GM23248 (cell line): ENCODE measurements at regions not wholly inside any gene's neighbourhood (a gene's known extent, or its start where the extent isn't known, plus 50 kb on each side); places are given as distances from the start of the nearest gene placed in this dataset.

Experiments used
- EZH2 ChIP-seq: fragments of 200-600 bp; sonication (generic); IDR thresholded peaks from 2 replicates; pipeline ENCODE4 v1.6.1; 2018; ENCODE audit warnings: antibody characterized with exemption, mild to moderate bottlenecking; ENCODE audit not compliant: insufficient read depth, poor library complexity, severe bottlenecking
- EZH2phosphoT487 ChIP-seq: fragments of 200-600 bp; sonication (generic); IDR thresholded peaks from 2 replicates; pipeline ENCODE4 v1.6.1; 2018; ENCODE audit warnings: antibody characterized with exemption, moderate library complexity, mild to moderate bottlenecking, low read depth; ENCODE audit not compliant: insufficient read depth

DNA sequence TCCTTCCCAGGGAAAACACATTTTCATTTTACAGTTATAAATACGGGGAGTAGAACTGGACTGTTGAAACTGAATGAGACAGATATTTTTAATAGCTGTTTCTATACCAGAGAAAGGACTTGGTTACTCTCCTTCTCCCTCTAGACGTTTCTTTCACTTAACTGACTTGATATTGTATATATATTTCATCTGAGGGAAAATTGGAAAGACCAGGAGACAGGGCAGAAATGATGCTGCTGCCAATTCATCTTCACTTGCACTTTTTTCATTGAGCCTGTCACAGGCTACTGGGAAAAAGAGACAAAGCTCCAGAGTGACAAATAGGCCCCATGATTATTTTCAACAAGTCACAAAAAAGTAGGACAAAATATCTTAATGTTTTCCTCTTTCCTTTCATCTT, 636.0 kb upstream of the TPK1 start:
- TF ChIP-seq EZH2 (no peak), EZH2phosphoT487 (no peak)
